ENCODE measurements at regions not wholly inside any gene's neighbourhood (a gene's known extent, or its start where the extent isn't known, plus 50 kb on each side); places are given as distances from the start of the nearest gene placed in this dataset.

- Histone ChIP-seq H3K27ac (ENCODE audit: low read length) (no peak overlapping the region), H3K9me3 (ENCODE audit: control insufficient read depth, insufficient read depth, low read depth, low read length) (no peaks in the 10 kb centered on the region), H3K4me1 (ENCODE audit: control insufficient read depth, insufficient read depth, low read length) (no peaks in the 10 kb centered on the region), H3K4me3 (ENCODE audit: low read depth in 2 of 2, low read length in 2 of 2) (no peak overlapping the region), H3K36me3 (ENCODE audit: control insufficient read depth, insufficient read depth, low read length) (no peaks in the 10 kb centered on the region), H3K27me3 (ENCODE audit: control insufficient read depth, insufficient read depth, low read length) (no peaks in the 10 kb centered on the region)
- TF ChIP-seq TCF7L2 (IDR thresholded peaks at IDR 0.05; ENCODE audit: low read depth, low read length) (no peak), SIN3A (IDR thresholded peaks at IDR 0.05; ENCODE audit: borderline replicate concordance, insufficient read depth, low read depth, low read length) (no peak), REST (IDR thresholded peaks at IDR 0.05; ENCODE audit: insufficient read depth in 1 of 2, low read depth in 2 of 2, low read length in 1 of 2) (no peak), POLR2AphosphoS5 (IDR thresholded peaks at IDR 0.05; ENCODE audit: low read depth, low read length) (no peak), CTCF (IDR thresholded peaks at IDR 0.05) (no peak)
- ATAC-seq = no peak
- CTCF ChIA-PET = no interaction called here
- in situ Hi-C loops (cut with HindIII; ENCODE audit: low pct_unique_long_range_greater_than_20kb, low sequenced_read_pairs) (no loop called here), intact Hi-C loops (cut with micrococcal nuclease; ENCODE audit: unreplicated experiment) (no loop called here)
- POLR2A ChIA-PET = no interaction called here
- no peak for DNase-seq (ENCODE audit: low read depth, low spot score)
- BruUV-seq (replicated peaks) = no TSS peak
Measured at GRCh38 chr4:144295286-144295995, 154.9 kb upstream of the GYPA start.

GRCh38 chr4:144296941-144297340, 156.4 kb upstream of the GYPA start:
- in situ Hi-C loops (cut with HindIII; ENCODE audit: low pct_unique_long_range_greater_than_20kb, low sequenced_read_pairs) (no loop called here), intact Hi-C loops (cut with micrococcal nuclease; ENCODE audit: unreplicated experiment) (no loop called here)
- H3K4me3 ChIP-seq (ENCODE audit: low read depth in 2 of 2, low read length in 2 of 2) = no peak overlapping the region
- no peaks in the 10 kb centered on the region for H3K27me3 ChIP-seq (ENCODE audit: control insufficient read depth, insufficient read depth, low read length)
- no peaks in the 10 kb centered on the region for H3K9me3 ChIP-seq (ENCODE audit: control insufficient read depth, insufficient read depth, low read depth, low read length)
- DNase-seq (ENCODE audit: low read depth, low spot score) (no peak), ATAC-seq (no peak)
- no peaks in the 10 kb centered on the region for H3K4me1 ChIP-seq (ENCODE audit: control insufficient read depth, insufficient read depth, low read length)
- no peaks in the 10 kb centered on the region for H3K36me3 ChIP-seq (ENCODE audit: control insufficient read depth, insufficient read depth, low read length)
- no peak overlapping the region for H3K27ac ChIP-seq (ENCODE audit: low read length)
- CTCF ChIA-PET = interaction anchor here (0.5 kb wide), 1 partner anchor 251 kb away, joined by 3 read pairs; no protein-coding TSS in a partner anchor
- no peak for TF ChIP-seq TCF7L2 (IDR thresholded peaks at IDR 0.05; ENCODE audit: low read depth, low read length)
- TF ChIP-seq REST (IDR thresholded peaks at IDR 0.05; ENCODE audit: insufficient read depth in 1 of 2, low read depth in 2 of 2, low read length in 1 of 2) = no peak
- no peak for TF ChIP-seq SIN3A (IDR thresholded peaks at IDR 0.05; ENCODE audit: borderline replicate concordance, insufficient read depth, low read depth, low read length)
- no peak for TF ChIP-seq POLR2AphosphoS5 (IDR thresholded peaks at IDR 0.05; ENCODE audit: low read depth, low read length)
- no peak for TF ChIP-seq CTCF (IDR thresholded peaks at IDR 0.05)
- no TSS peak for BruUV-seq (replicated peaks)
- POLR2A ChIA-PET = no interaction called here
